Stomach (tissue), 8 donors: ENCODE measurements at regions not wholly inside any gene's neighbourhood (a gene's known extent, or its start where the extent isn't known, plus 50 kb on each side); places are given as distances from the start of the nearest gene placed in this dataset.

Source experiments
- DNase-seq, 2 donors: peaks; one replicate each; pipeline versions ENCODE4 v3.0.0 to v3.0.0-alpha.2; 2013 to 2019
- H3K27ac ChIP-seq, 5 donors: fragments of 200-600 bp in 4 of 5; sonication (generic) in 4 of 5; one replicate each; pipeline ENCODE4 v1.5.1; 2013 to 2019; ENCODE audit warnings: mild to moderate bottlenecking in 1 of 5, moderate library complexity in 1 of 5
- H3K27me3 ChIP-seq, 3 donors: fragments of 200-600 bp; sonication (generic); one replicate each; pipeline ENCODE4 v1.5.1; 2017 to 2019; ENCODE audit warnings: mixed run types in 1 of 3
- H3K36me3 ChIP-seq, 4 donors: fragments of 200-600 bp; sonication (generic); 1 replicate in 3 of 4; 2 replicates in 1 of 4; pipeline ENCODE4 v1.5.1; 2016 to 2019
- H3K4me1 ChIP-seq, 4 donors: fragments of 200-600 bp; sonication (generic); one replicate each; pipeline ENCODE4 v1.5.1; 2016 to 2019
- H3K4me3 ChIP-seq, 4 donors: fragments of 200-600 bp; sonication (generic) in 3 of 4; one replicate each; pipeline ENCODE4 v1.5.1; 2016 to 2019; ENCODE audit warnings: mild to moderate bottlenecking in 1 of 4
- H3K9me3 ChIP-seq, 4 donors: fragments of 200-600 bp; sonication (generic); one replicate each; pipeline ENCODE4 v1.5.1; 2016 to 2019
- CTCF ChIP-seq, 7 experiments: fragments of 450-650 bp in 4 of 7; fragments of 200-600 bp in 3 of 7; sonication (generic) in 3 of 7; IDR thresholded peaks; one replicate each; pipeline ENCODE4 v1.5.1; 2016 to 2019; ENCODE audit warnings: antibody characterized with exemption in 7 of 7, control low read depth in 2 of 7, mild to moderate bottlenecking in 1 of 7
- EP300 ChIP-seq: sonication (generic); formaldehyde crosslinking; IDR thresholded peaks from one replicate; pipeline ENCODE4 v1.6.1; 2017; ENCODE audit warnings: antibody characterized with exemption
- POLR2A ChIP-seq, 4 donors: fragments of 450-650 bp; IDR thresholded peaks; one replicate each; pipeline ENCODE4 v1.6.1; 2016; ENCODE audit warnings: antibody characterized with exemption in 4 of 4, control low read depth in 2 of 4, mild to moderate bottlenecking in 1 of 4, moderate library complexity in 1 of 4
- POLR2AphosphoS5 ChIP-seq, 3 donors: sonication (generic); formaldehyde crosslinking; IDR thresholded peaks; one replicate each; pipeline ENCODE4 v1.6.1; 2016; ENCODE audit warnings: antibody characterized with exemption in 3 of 3
- WGBS, 5 donors: extraction: QIAGEN DNeasy Blood & Tissue Kit in 3 of 5; methylation state at CpG; one replicate each; pipeline versions ENCODE4 v1.1.5 to v1.1.7; 2013 to 2018; 5-methylcytosine and 5-hydroxymethylcytosine counted together
- intact Hi-C: fragments of 100-400 bp; cut with DNase I; formaldehyde crosslinking; loops from one replicate; pipeline ENCODE4 v1.15.1; 2023; ENCODE audit warnings: low total_unique reads
- donor health status: healthy with polysubstance abuse.
- donor health status: Bipolar disorder and iron deficiency.
- donor health status: healthy.

GRCh38 chr5:142439207-142439860, 114.5 kb upstream of the SPRY4 start:
- peak in 1 of 2 donors; percentile 38 for DNase-seq
- intact Hi-C loops: no loop called here
- H3K27me3 ChIP-seq: no peaks in the 10 kb centered on the region
- H3K27ac ChIP-seq: peak overlapping the region in 2 of 5 donors; percentile 32 to 46
- H3K4me3 ChIP-seq: no peak overlapping the region
- WGBS, 5 donors: 75 to 88% (median 82%) methylated on average over 7 of the region's 7 CpGs
- H3K36me3 ChIP-seq: no peaks in the 10 kb centered on the region
- TF ChIP-seq POLR2AphosphoS5 (IDR thresholded peaks at IDR 0.05) (peak in 1 of 3 donors; percentile 6), CTCF (IDR thresholded peaks at IDR 0.05) (no peak)
- no peaks in the 10 kb centered on the region for H3K9me3 ChIP-seq
- H3K4me1 ChIP-seq: peaks cover 0 to 25% (median 11%) of the 10 kb centered on the region in 4 donors

- H3K27me3 ChIP-seq: no peaks in the 10 kb centered on the region
- 81 to 91% (median 87%) methylated on average over 2 of the region's 2 CpGs for WGBS, 5 donors
- DNase-seq: no peak
- peak overlapping the region in 2 of 5 donors; percentile 32 to 46 for H3K27ac ChIP-seq
- no peaks in the 10 kb centered on the region for H3K9me3 ChIP-seq
- no peak for TF ChIP-seq POLR2AphosphoS5 (IDR thresholded peaks at IDR 0.05)
- H3K4me3 ChIP-seq: no peak overlapping the region
- intact Hi-C loops: no loop called here
- peaks cover 0 to 32% (median 15%) of the 10 kb centered on the region in 4 donors for H3K4me1 ChIP-seq
- H3K36me3 ChIP-seq: no peaks in the 10 kb centered on the region
These were observed 113.8 kb upstream of the SPRY4 start for GRCh38 chr5:142438573-142438972.

- Histone ChIP-seq H3K27ac (no peak overlapping the region), H3K4me3 (no peak overlapping the region), H3K27me3 (no peaks in the 10 kb centered on the region), H3K36me3 (no peaks in the 10 kb centered on the region), H3K9me3 (no peaks in the 10 kb centered on the region), H3K4me1 (peaks cover 0 to 42% (median 23%) of the 10 kb centered on the region in 4 donors)
- no peak for DNase-seq
- 68 to 98% (median 89%) methylated on average over 4 of the region's 4 CpGs for WGBS, 5 donors
- TF ChIP-seq POLR2AphosphoS5 (IDR thresholded peaks at IDR 0.05): no peak
- no peak for TF ChIP-seq EP300
- no peak for TF ChIP-seq CTCF (IDR thresholded peaks at IDR 0.05)
- intact Hi-C loops: no loop called here
These were observed 112.7 kb upstream of the SPRY4 start for GRCh38 chr5:142437563-142437962.

- DNase-seq: no peak
- intact Hi-C loops: no loop called here
- Histone ChIP-seq H3K4me3 (no peak overlapping the region), H3K27ac (no peak overlapping the region), H3K4me1 (peaks cover 0 to 41% (median 23%) of the 10 kb centered on the region in 4 donors), H3K9me3 (no peaks in the 10 kb centered on the region), H3K36me3 (no peaks in the 10 kb centered on the region), H3K27me3 (no peaks in the 10 kb centered on the region)
- 81 to 92% (median 84%) methylated on average over 9 of the region's 9 CpGs for WGBS, 5 donors
- no peak for TF ChIP-seq EP300
- no peak for TF ChIP-seq POLR2A (IDR thresholded peaks at IDR 0.05)
- TF ChIP-seq CTCF (IDR thresholded peaks at IDR 0.05): no peak
- TF ChIP-seq POLR2AphosphoS5 (IDR thresholded peaks at IDR 0.05): no peak
These were observed 110.7 kb upstream of the SPRY4 start for GRCh38 chr5:142435410-142436115.

- Histone ChIP-seq H3K36me3 (no peaks in the 10 kb centered on the region), H3K27me3 (no peaks in the 10 kb centered on the region), H3K27ac (peak overlapping the region in 2 of 5 donors; percentile 26 to 40), H3K9me3 (no peaks in the 10 kb centered on the region), H3K4me3 (no peak overlapping the region), H3K4me1 (peaks cover 0 to 31% (median 19%) of the 10 kb centered on the region in 4 donors)
- TF ChIP-seq EP300 (no peak), POLR2AphosphoS5 (IDR thresholded peaks at IDR 0.05) (no peak), POLR2A (IDR thresholded peaks at IDR 0.05) (no peak), CTCF (IDR thresholded peaks at IDR 0.05) (no peak)
- no peak for DNase-seq
- intact Hi-C loops: no loop called here
- 91 to 97% (median 96%) methylated on average over 2 of the region's 2 CpGs for WGBS, 5 donors
These were observed 109.4 kb upstream of the SPRY4 start for GRCh38 chr5:142434322-142434612.
